IMR-90 (cell line): ENCODE measurements at regions not wholly inside any gene's neighbourhood (a gene's known extent, or its start where the extent isn't known, plus 50 kb on each side); places are given as distances from the start of the nearest gene placed in this dataset.

Source experiments
- ATAC-seq: fragments of 200-7000 bp; cut with Tn5 transposase; 2 replicates; pipeline ENCODE4 v1.9.1; 2020; ENCODE audit warnings: low read depth, mild to moderate bottlenecking, moderate library complexity
- BruUV-seq: library from RNA; stranded (reverse); fragments of 400-500 nt; replicated peaks from 2 replicates; lab custom pipeline; 2021; lab: Mats Ljungman, UMichigan
- CTCF ChIA-PET: fragments of 300-600 bp; formaldehyde crosslinking; extraction: SDS; loops from one replicate; lab custom pipeline; 2021; ENCODE audit warnings: antibody characterized with exemption; lab: Yijun Ruan, JAX
- POLR2A ChIA-PET: fragments of 300-600 bp; sonication (Branson Sonifier 250); formaldehyde crosslinking; loops from one replicate; lab custom pipeline; 2022; ENCODE audit warnings: antibody characterized with exemption; ENCODE audit not compliant: unreplicated experiment; lab: Charles Lee
- DNase-seq: peaks from one replicate; pipeline ENCODE4 v3.0.0; 2013
- H2AFZ ChIP-seq: replicated peaks from 2 replicates; pipeline ENCODE3; 2013; ENCODE audit warnings: low read length, mild to moderate bottlenecking; ENCODE audit not compliant: poor library complexity
- H2AK5ac ChIP-seq: 2 replicates; pipeline ENCODE4 v1.6.1; 2013; ENCODE audit warnings: low read depth, low read length, inconsistent platforms
- H2AK9ac ChIP-seq: replicated peaks from 2 replicates; pipeline ENCODE3; 2013; ENCODE audit warnings: mild to moderate bottlenecking, low read depth, low read length, moderate library complexity; ENCODE audit not compliant: poor library complexity
- H2BK120ac ChIP-seq: 2 replicates; pipeline ENCODE4 v1.6.1; 2013; ENCODE audit warnings: low read depth, low read length, inconsistent platforms
- H2BK15ac ChIP-seq: 3 replicates; pipeline ENCODE4 v1.6.1; 2013; ENCODE audit warnings: low read depth, low read length, inconsistent platforms
- H2BK20ac ChIP-seq: 2 replicates; pipeline ENCODE4 v1.6.1; 2013; ENCODE audit warnings: low read depth, mild to moderate bottlenecking, inconsistent platforms, low read length, moderate library complexity
- H2BK5ac ChIP-seq: 2 replicates; pipeline ENCODE4 v1.6.1; 2013; ENCODE audit warnings: mild to moderate bottlenecking, low read depth, low read length, inconsistent platforms; ENCODE audit not compliant: poor library complexity, severe bottlenecking
- H3K14ac ChIP-seq: replicated peaks from 2 replicates; pipeline ENCODE4 v1.6.1; 2013; ENCODE audit warnings: low read depth, low read length, inconsistent platforms
- H3K18ac ChIP-seq: 2 replicates; pipeline ENCODE4 v1.6.1; 2013; ENCODE audit warnings: low read depth, low read length, control low read depth
- H3K23ac ChIP-seq: 2 replicates; pipeline ENCODE4 v1.6.1; 2013; ENCODE audit warnings: low read depth, low read length, inconsistent platforms
- H3K27ac ChIP-seq: 2 replicates; pipeline ENCODE4 v1.5.1; 2013; ENCODE audit warnings: mild to moderate bottlenecking, control low read depth, low read length; ENCODE audit not compliant: insufficient read depth
- H3K27me3 ChIP-seq: 2 replicates; pipeline ENCODE4 v1.6.1; 2013; ENCODE audit warnings: low read length; ENCODE audit not compliant: control insufficient read depth, insufficient read depth
- H3K36me3 ChIP-seq: 2 replicates; pipeline ENCODE4 v1.6.1; 2013; ENCODE audit warnings: low read length, mixed read lengths; ENCODE audit not compliant: control insufficient read depth, insufficient read depth
- H3K4ac ChIP-seq: 2 replicates; pipeline ENCODE4 v1.6.1; 2013; ENCODE audit warnings: low read depth, low read length, inconsistent platforms
- H3K4me1 ChIP-seq: 2 replicates; pipeline ENCODE4 v1.6.1; 2013; ENCODE audit warnings: low read length, mixed read lengths; ENCODE audit not compliant: control insufficient read depth, insufficient read depth
- H3K4me2 ChIP-seq: 2 replicates; pipeline ENCODE4 v1.6.1; 2013; ENCODE audit warnings: low read depth, mild to moderate bottlenecking, control low read depth, low read length, moderate library complexity
- H3K4me3 ChIP-seq: 2 replicates; pipeline ENCODE4 v1.5.1; 2013; ENCODE audit warnings: low read depth, mild to moderate bottlenecking, control low read depth, low read length, moderate library complexity; ENCODE audit not compliant: insufficient read depth
- H3K56ac ChIP-seq: 2 replicates; pipeline ENCODE4 v1.6.1; 2013; ENCODE audit warnings: low read length, inconsistent platforms; ENCODE audit not compliant: insufficient read depth; ENCODE audit errors: extremely low read depth
- H3K79me1 ChIP-seq, 2 experiments: 2 replicates each; pipeline ENCODE4 v1.6.1; 2013; ENCODE audit warnings: low read length in 2 of 2, inconsistent platforms in 1 of 2, low read depth in 1 of 2
- H3K9ac ChIP-seq: 2 replicates; pipeline ENCODE4 v1.6.1; 2013; ENCODE audit warnings: low read depth, low read length, control low read depth
- H3K9me1 ChIP-seq: 2 replicates; pipeline ENCODE4 v1.6.1; 2013; ENCODE audit warnings: low read length, inconsistent platforms; ENCODE audit not compliant: insufficient read depth
- H3K9me3 ChIP-seq: 2 replicates; pipeline ENCODE4 v1.6.1; 2013; ENCODE audit warnings: low read length; ENCODE audit not compliant: control insufficient read depth, insufficient read depth
- H4K20me1 ChIP-seq: 2 replicates; pipeline ENCODE4 v1.6.1; 2013; ENCODE audit warnings: low read length, inconsistent platforms; ENCODE audit not compliant: insufficient read depth
- H4K5ac ChIP-seq: 2 replicates; pipeline ENCODE4 v1.6.1; 2013; ENCODE audit warnings: mild to moderate bottlenecking, low read depth, low read length, control low read depth
- H4K8ac ChIP-seq, 2 experiments: 2 replicates each; pipeline ENCODE4 v1.6.1; 2013; ENCODE audit warnings: low read depth in 2 of 2, low read length in 2 of 2, control low read depth in 1 of 2, inconsistent platforms in 1 of 2
- H4K91ac ChIP-seq: 2 replicates; pipeline ENCODE4 v1.6.1; 2013; ENCODE audit warnings: low read depth, low read length, inconsistent platforms; ENCODE audit not compliant: insufficient read depth
- BHLHE40 ChIP-seq: fragments of 150-350 bp; IDR thresholded peaks from 2 replicates; pipeline ENCODE4 v1.6.1; 2016; ENCODE audit warnings: mild to moderate bottlenecking, low read depth, low read length
- CEBPB ChIP-seq: IDR thresholded peaks from 2 replicates; pipeline ENCODE4 v1.6.1; 2012; ENCODE audit warnings: low read depth, low read length, improper control_type of control experiment
- CHD1 ChIP-seq: IDR thresholded peaks from 2 replicates; pipeline ENCODE4 v1.6.1; 2012; ENCODE audit warnings: low read depth, low read length, improper control_type of control experiment
- ELK1 ChIP-seq: fragments of 150-350 bp; IDR thresholded peaks from 2 replicates; pipeline ENCODE4 v1.6.1; 2016; ENCODE audit warnings: low read depth, mild to moderate bottlenecking, low read length, moderate library complexity, borderline replicate concordance
- FOS ChIP-seq: fragments of 150-350 bp; IDR thresholded peaks from 2 replicates; pipeline ENCODE4 v1.6.1; 2016; ENCODE audit warnings: low read depth, low read length
- MAFK ChIP-seq: IDR thresholded peaks from 2 replicates; pipeline ENCODE4 v1.6.1; 2012; ENCODE audit warnings: low read depth, low read length, improper control_type of control experiment
- MAZ ChIP-seq: IDR thresholded peaks from 2 replicates; pipeline ENCODE4 v1.6.1; 2012; ENCODE audit warnings: low read depth, mild to moderate bottlenecking, low read length, improper control_type of control experiment, moderate library complexity, borderline replicate concordance
- MXI1 ChIP-seq: IDR thresholded peaks from 2 replicates; pipeline ENCODE4 v1.6.1; 2012; ENCODE audit warnings: low read depth, mild to moderate bottlenecking, low read length, moderate library complexity, borderline replicate concordance
- NFE2L2 ChIP-seq: fragments of 150-350 bp; IDR thresholded peaks from 2 replicates; pipeline ENCODE4 v1.6.1; 2016; ENCODE audit warnings: low read depth, mild to moderate bottlenecking, low read length
- POLR2A ChIP-seq: IDR thresholded peaks from 2 replicates; pipeline ENCODE4 v1.6.1; 2012; ENCODE audit warnings: mild to moderate bottlenecking, low read depth, low read length
- RAD21 ChIP-seq: IDR thresholded peaks from 2 replicates; pipeline ENCODE4 v1.6.1; 2012; ENCODE audit warnings: low read length, improper control_type of control experiment
- RCOR1 ChIP-seq: IDR thresholded peaks from 2 replicates; pipeline ENCODE4 v1.6.1; 2012; ENCODE audit warnings: mild to moderate bottlenecking, low read length, improper control_type of control experiment; ENCODE audit not compliant: insufficient replicate concordance
- RFX5 ChIP-seq: IDR thresholded peaks from 2 replicates; pipeline ENCODE4 v1.8.0; 2012; ENCODE audit warnings: low read depth, mild to moderate bottlenecking, low read length, moderate library complexity
- SMC3 ChIP-seq: fragments of 150-350 bp; IDR thresholded peaks from 2 replicates; pipeline ENCODE4 v1.6.1; 2016; ENCODE audit warnings: low read depth, mild to moderate bottlenecking, antibody characterized with exemption, low read length, moderate library complexity
- USF2 ChIP-seq: fragments of 150-350 bp; IDR thresholded peaks from 2 replicates; pipeline ENCODE4 v1.6.1; 2017; ENCODE audit warnings: mild to moderate bottlenecking, antibody characterized with exemption, low read length, low read depth
- WGBS, 2 experiments: methylation state at CpG; one replicate each; pipeline versions ENCODE4 v1.1.5 to v1.1.7; 2013; ENCODE audit warnings: missing lambda C conversion rate in 2 of 2; ENCODE audit not compliant: insufficient read length in 1 of 2; ENCODE audit errors: extremely low coverage in 2 of 2; 5-methylcytosine and 5-hydroxymethylcytosine counted together
- dilution Hi-C: fragments of 300-500 bp; cut with HindIII; formaldehyde crosslinking; loops from one replicate; pipeline ENCODE4 v1.14.3; 2018; ENCODE audit warnings: low sequenced_read_pairs; ENCODE audit not compliant: unreplicated experiment
- in situ Hi-C: fragments of 300-500 bp; cut with MboI; formaldehyde crosslinking; loops from 3 replicates; pipeline ENCODE4 v1.14.3; 2019; ENCODE audit warnings: low sequenced_read_pairs, inconsistent platforms, mixed read lengths
- intact Hi-C: fragments of 100-400 bp; cut with micrococcal nuclease; formaldehyde crosslinking; loops from 2 replicates; pipeline ENCODE4 v1.10.0; 2022
- TF ChIP-seq, protein P1 (sequence below): conservative IDR thresholded peaks from 2 replicates; pipeline ENCODE4 v1.5.1; 2012; ENCODE audit warnings: mild to moderate bottlenecking, low read depth, low read length, improper control_type of control experiment

DNA sequence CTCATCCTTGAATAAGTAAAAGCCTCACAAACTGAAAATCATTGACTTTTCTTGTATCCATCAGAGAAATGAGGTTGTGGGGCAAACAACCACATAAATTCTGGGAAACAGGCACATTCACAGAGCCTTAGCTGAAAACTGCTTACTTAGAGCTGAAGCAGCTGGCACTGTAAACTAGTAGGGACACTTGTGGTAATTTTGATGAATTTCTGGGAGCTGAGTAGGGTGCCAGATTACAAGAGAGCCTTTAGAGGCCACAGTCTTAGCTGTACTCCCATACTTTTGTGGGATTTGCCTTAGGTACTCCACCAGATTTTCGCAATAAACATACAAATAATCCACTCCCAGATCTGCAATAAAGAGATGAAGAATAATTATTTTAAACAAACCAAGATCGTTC lies 315.2 kb downstream of the TMX3 start:
- H2BK120ac ChIP-seq = no peak overlapping the region
- no peak overlapping the region for H3K4me3 ChIP-seq
- no peaks in the 10 kb centered on the region for H3K9me3 ChIP-seq
- H3K9ac ChIP-seq = no peak overlapping the region
- H2BK20ac ChIP-seq = no peak overlapping the region
- DNase-seq (no peak), ATAC-seq (no peak)
- no peaks in the 10 kb centered on the region for H4K20me1 ChIP-seq
- no peaks in the 10 kb centered on the region for H3K36me3 ChIP-seq
- H2AK5ac ChIP-seq = no peak overlapping the region
- H4K5ac ChIP-seq = no peak overlapping the region
- no peak overlapping the region; the same call in 1 of the 2 replicates for H3K4ac ChIP-seq
- H4K8ac ChIP-seq = no peak overlapping the region
- dilution Hi-C loops = no loop called here
- H3K4me1 ChIP-seq = no peaks in the 10 kb centered on the region
- H3K18ac ChIP-seq = no peak overlapping the region
- H2BK5ac ChIP-seq = no peak overlapping the region
- peak overlapping the region; percentile 21; the same call in 1 of the 2 replicates for H3K56ac ChIP-seq
- no peak overlapping the region for H3K4me2 ChIP-seq
- no peak overlapping the region for H2BK15ac ChIP-seq
- TF ChIP-seq CHD1 (no peak), BHLHE40 (no peak), ELK1 (no peak), USF2 (no peak), POLR2A (no peak), RCOR1 (no peak), CEBPB (no peak), MAFK (no peak), NFE2L2 (no peak), RAD21 (no peak), MAZ (no peak), FOS (no peak), RFX5 (no peak), MXI1 (no peak), SMC3 (no peak)
- TF ChIP-seq, protein P1, sequence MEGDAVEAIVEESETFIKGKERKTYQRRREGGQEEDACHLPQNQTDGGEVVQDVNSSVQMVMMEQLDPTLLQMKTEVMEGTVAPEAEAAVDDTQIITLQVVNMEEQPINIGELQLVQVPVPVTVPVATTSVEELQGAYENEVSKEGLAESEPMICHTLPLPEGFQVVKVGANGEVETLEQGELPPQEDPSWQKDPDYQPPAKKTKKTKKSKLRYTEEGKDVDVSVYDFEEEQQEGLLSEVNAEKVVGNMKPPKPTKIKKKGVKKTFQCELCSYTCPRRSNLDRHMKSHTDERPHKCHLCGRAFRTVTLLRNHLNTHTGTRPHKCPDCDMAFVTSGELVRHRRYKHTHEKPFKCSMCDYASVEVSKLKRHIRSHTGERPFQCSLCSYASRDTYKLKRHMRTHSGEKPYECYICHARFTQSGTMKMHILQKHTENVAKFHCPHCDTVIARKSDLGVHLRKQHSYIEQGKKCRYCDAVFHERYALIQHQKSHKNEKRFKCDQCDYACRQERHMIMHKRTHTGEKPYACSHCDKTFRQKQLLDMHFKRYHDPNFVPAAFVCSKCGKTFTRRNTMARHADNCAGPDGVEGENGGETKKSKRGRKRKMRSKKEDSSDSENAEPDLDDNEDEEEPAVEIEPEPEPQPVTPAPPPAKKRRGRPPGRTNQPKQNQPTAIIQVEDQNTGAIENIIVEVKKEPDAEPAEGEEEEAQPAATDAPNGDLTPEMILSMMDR = no peak
- no peaks in the 10 kb centered on the region for H3K79me1 ChIP-seq
- in situ Hi-C loops = no loop called here
- no peak overlapping the region for H4K91ac ChIP-seq
- POLR2A ChIA-PET = no interaction called here
- no CpG with 5 or more reads among the region's 2 CpGs for WGBS, 2 experiments
- no peaks in the 10 kb centered on the region for H3K27me3 ChIP-seq
- no peak overlapping the region for H3K23ac ChIP-seq
- no TSS peak for BruUV-seq
- H2AFZ ChIP-seq = no peak overlapping the region
- no peak overlapping the region for H3K27ac ChIP-seq
- CTCF ChIA-PET = no interaction called here
- no peak overlapping the region for H3K14ac ChIP-seq
- intact Hi-C loops = no loop called here
- H3K9me1 ChIP-seq = no peaks in the 10 kb centered on the region
- H2AK9ac ChIP-seq = no peak overlapping the region
